ENCODE measurements at regions not wholly inside any gene's neighbourhood (a gene's known extent, or its start where the extent isn't known, plus 50 kb on each side); places are given as distances from the start of the nearest gene placed in this dataset.

DNA sequence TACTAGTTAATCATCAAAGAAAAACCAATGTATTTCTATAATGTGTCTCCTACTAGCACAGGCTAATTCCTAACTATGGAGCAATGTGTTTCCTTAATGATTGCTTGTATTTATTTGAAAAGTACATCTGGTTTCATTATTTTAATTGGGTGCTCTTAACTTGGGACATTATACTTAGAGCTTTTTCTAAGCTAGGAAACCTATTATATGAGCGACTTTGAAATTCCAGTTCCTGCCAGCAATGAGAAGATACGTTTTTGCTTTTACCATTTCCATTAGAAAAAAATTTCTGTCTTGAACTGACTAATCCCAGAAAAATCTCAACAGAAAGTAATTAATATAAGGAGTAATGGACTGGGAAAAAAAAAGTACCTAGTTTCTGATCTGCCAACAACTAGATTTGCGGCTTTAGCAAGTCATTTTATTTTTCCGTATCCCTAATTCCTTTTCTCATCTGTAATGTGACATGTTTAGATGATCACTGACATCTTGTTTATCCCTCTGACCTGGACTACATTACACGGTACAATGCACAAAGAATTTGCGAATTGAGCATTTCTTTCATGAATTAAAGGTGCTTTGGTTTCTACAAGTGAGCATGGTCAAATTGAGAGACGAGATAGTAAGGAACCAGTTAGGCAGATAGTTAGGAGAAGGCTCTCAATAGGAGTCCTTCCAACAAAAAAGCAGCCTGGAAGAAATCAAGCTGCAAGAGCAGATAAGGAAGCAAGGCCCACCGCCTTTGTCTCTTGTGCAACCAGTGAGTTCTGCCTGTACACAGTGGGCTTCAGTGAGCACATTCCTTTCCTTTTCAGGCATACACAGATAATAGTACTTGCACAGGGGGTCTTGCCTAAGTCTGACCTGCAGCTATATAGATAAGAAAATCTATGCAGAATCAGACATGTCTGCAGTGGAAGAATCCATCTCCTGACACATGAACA lies 1765.0 kb upstream of the FLRT2 start:
- DNase-seq: no peak

DNA sequence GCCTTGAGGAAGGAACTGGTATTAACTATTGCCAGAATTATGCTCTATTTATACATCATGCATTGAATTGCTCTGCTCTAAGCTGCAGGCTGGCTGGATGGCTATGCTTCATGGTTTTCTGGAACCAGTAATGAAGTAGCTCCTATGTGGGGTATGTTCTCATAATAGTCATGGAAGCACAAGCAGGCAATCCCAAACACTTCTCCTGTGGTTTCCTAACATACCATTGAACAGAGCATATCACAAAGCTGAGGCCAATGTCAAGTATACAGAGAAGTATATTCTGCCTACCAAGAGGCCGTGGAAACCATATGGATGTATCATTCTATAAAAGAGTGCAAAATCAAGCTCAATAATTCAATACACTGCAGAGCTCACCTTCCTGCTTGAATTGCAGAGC lies 1752.4 kb upstream of the FLRT2 start:
- no peak for DNase-seq

DNA sequence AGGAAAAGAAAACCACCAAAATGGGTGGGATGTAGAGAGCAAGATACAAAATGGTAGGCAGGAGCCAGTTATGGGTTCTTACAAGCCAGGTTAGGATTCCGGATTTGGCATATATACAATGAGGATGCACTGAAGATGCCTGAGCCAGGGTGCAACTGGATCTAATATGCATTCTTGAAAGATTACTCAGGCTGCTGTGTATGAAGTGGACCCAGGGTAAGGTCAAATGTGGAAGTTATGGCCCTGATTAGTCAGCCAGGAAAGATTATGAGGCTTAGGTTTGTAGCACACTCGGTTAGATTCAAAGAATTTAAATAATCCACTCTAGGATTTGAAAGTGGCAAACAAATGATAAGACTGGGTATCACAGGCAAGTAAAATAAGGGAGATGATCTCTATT lies 1750.7 kb upstream of the FLRT2 start:
- DNase-seq: no peak

DNA sequence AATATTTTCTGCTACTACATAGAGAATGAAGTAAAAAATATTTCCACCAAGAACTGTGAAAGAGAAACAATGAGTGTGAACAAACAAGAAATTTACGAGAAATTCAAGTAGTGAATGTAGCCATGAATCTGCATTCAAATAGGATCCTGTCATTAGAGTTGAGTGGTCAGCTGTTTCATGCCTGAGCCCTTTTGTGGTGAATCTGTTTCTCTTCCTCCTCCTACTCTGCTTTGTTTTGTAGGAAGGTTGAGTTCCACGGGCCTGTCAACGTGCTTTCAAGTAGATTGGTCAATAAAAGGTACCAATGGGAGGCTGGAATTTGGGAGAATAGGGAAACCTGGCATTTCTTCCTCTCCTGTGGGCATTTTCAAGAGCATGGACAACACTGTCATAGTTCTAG lies 1749.6 kb upstream of the FLRT2 start:
- DNase-seq: no peak

DNA sequence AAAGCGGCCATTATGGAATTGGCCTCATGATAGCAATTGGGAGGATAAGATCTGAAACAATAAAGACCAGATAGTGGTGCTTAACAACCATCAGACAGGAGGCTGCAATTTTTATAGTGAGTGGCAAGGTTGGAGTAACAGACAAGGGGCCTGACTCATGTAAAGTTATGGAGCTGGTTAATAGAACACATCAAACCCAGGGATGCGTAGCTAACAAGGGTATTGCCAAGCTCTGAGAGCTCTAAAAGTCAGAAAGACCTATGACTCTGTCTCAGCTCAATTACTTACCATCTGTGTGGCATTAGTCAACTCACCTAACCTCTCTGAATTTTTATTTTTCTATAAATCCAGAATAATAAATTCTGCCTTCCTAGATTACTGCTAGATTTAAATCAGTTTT lies 1731.5 kb upstream of the FLRT2 start:
- no peak for DNase-seq

DNA sequence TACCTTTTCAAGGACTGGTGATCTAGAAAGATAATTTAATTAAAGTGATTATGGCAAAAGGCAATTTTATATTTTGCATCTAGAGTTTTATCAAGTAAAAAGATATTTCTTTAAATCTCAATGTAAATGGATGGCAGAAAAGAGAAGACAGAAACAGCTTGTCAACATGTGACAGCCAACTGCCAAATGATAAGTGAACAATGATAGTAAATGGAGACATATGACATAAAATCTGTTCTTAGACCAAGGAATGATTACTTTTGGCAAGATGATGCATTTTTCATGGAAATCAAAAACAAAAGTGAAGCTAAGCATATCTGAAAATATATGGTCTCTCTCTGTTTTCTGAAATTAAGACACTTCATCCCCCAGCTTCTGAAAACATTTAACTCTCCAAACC lies 1730.7 kb upstream of the FLRT2 start:
- no peak for DNase-seq

DNA sequence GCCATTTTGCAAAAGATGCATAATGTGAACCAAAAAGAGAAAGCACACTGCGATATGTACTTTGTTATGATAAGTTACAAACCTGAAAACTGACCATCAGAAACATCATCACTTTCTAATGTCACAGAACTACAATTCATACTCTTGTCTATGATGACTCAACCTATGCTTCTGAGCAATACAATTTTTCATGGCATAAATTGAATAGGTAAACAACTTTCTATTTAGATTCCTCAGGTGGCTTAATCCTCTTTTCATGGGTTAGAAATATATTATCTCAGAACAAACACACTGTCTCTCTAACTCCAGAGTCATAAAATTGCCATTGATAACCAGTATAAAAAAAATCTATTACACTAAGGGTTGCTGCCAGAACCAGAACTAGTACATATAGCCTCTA lies 1715.0 kb upstream of the FLRT2 start:
- no peak for DNase-seq

DNA sequence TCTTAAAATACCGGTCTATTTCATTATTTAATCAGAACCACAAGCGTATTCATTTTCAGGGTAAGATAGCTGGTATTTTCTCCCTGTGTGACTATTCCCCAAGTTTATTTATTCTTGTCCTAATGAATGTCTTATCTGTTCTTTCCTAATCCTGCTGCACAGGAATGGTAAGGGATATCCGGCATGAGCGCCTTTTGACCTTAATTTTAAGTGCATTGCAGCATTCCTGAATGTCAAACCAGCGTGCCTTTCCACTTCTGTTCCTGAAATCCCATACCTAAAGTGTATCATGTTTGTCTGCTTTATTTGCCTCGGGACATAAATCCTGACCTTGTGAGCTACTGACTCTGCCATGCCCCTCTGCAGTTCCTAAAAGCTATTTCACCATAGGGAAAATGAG lies 1713.2 kb upstream of the FLRT2 start:
- no peak for DNase-seq

DNA sequence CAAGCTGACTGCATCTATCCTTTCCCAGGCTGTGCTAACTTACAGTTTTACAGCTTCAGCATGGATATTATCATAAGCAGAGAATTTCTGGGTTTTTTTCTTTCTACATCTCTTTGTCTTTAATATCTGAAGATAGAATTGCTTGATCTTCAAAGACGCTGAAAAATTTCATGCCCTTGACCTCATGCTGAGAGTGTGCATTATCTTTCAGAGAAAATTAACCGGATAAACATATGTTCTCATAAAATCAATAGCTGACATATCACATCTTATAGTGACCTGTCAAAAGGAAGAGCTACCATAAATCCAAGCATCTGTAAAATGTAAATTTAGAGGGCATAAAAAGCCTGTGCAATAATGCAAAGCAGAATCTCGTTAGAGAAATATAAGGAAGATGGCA lies 1704.1 kb upstream of the FLRT2 start:
- no peak for DNase-seq

DNA sequence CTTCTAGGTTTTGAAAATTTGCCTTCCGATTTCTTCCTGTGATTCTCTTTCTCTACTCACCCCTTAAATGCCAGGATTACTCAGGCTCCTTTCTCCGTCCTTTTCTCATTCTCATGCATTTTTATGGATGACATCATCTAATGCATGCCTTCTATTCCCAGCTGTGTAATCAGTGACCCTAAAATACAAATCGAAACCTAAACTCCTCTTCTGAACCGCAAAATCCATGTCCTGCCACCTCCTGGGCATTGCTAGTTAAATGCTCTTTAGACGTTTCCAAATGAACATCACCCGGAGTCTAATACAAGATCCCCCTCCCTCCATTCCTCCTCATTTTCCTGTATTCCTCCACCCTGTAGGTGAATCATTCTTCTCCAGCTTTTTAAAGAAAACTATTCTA lies 1703.1 kb upstream of the FLRT2 start:
- DNase-seq: no peak

DNA sequence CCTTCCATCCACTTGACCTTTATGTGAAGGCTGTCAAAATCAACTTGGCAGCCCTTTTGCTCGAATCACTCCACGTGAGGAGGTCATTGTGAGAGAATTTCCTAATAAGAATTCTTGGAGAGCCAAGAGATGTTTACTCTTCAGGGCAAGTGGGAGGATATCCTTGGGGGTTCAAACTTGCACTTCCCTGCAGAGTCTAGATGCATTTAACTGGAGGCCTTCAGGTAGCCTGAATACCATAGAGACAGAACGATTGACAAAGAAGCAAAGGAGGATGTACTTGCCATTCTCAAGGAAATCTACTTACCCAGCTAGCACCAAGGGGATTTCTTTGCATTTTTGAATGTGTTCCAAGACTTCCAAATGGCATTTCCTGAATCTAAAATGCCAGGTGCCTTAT lies 1702.6 kb upstream of the FLRT2 start:
- DNase-seq: no peak

DNA sequence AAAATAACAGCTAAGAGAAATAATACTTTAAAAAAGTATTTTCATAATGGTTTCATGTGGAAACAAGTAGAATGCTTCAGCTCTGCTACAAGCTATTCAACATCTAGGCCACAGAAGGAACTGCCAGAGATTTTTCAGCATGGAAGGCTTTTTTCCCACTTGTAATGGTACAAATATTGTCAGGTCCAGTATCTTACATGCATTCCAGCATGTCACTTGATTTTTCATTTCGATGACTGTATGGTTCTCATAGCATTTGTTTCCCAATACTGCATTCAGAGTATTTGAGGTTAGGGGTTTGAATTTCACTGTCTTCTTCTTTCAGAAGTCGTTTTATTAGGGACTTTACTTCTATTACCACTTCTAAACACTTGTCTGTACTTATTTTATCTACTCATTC lies 1701.5 kb upstream of the FLRT2 start:
- no peak for DNase-seq

DNA sequence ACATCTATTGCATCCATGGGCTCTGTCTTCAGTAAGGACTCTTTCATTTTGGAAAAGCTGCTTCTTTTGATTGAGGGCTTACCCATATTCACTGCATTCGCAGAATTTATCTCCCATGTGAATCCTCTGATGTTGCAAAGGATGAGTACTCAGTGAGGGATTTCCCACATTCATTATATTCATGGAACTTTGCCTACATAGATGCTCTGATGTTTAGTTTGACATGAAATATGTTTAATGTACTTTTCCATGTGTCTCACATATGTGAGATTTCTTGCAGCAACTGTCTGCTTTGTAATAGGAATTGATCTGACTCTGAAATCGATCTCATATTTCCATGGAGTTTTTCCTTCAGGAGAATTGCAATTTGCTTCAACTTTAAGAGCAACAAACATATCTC lies 1699.6 kb upstream of the FLRT2 start:
- DNase-seq: no peak

DNA sequence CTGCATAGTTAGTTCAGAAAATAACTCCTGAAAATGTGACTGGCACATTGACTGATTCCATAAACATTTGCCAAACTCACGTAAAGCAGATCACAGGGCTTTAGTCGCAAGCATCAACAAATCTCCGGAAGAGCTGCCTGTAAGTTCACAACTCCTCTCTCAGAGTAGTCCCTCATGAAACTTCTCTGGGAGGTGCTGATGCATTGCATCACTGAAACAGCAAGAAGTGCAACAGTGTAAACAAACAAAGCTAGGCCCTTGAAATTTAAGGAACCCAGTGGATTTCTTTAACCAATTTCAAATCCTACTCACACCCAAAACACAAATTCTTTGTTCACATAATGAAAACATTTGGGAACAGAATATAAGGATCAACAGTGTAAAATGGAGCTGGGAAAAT lies 1691.7 kb upstream of the FLRT2 start:
- no peak for DNase-seq

DNA sequence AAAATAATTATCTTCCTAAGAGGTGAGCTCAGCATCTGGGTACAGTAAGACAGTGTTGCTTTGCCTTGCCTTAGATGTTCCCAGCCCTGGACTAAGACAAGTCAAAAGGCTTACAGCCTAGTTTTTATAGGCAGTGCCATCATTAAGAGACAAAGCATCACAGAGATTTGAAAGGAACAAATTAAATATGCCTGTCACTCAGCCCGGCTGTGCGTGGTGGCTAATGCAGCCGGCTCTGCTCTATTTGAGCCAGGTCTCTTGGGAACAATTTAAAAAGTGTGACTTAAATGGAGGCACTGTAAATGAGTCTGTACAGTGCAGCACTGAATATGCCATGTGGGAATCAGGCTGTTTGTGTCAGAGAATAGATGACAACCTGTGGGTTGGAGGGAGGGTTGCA lies 1687.4 kb upstream of the FLRT2 start:
- no peak for DNase-seq

DNA sequence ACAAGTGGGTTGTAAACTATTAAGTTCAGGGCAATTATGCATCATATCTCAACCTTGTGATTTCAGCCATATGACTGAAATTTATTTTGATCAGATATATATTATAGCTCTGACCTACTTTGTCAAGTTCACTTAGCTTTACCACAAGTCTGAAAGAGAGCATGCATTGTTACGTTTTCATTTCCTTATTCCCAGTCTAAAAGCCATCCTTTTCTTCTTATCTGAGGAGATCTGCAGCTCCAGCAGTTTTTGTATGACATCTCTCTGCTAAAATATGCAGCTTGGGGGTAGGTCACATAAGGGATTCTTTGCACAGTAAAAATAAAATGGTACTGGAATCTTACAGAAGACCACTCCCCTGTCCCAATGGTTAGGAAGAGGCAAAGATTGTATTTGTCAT lies 1682.8 kb upstream of the FLRT2 start:
- DNase-seq: no peak

DNA sequence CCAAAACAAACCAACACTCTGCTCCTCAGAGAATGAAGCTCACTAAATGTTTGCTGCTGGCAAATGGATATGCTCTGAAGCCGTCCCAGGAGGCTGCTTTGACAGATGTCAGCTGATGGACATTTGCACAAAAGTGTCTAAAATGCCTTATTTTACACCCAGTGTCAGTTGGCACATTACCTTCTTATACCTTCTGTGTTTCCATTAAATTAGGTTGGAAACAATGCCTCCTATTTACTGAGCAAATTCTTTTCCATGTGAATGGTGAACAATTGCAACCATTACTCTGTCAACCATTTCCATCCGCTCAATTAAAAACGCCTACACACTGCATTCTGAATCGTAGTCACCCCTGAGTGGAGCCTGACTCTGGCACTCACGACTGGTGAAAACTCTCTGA lies 1679.9 kb upstream of the FLRT2 start:
- no peak for DNase-seq

DNA sequence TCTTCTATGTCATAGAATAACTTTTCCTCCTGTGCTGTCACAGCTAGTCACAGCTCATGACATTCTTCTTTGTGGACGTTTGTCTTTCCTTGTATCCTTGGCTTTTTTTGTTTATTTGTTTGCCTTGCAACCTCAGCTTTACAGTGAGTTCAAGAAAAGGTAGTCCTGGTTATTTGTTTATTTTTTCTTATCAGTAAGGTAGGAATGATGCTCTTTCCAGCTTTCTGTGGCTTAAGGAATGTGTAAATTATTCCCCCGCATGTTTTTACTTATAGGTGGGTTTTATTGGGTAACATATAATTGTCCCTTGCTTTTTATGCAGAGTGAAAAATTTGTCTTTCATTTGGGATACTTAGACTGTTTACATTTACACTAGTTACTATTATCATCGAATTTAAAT lies 1673.6 kb upstream of the FLRT2 start:
- no peak for DNase-seq

DNA sequence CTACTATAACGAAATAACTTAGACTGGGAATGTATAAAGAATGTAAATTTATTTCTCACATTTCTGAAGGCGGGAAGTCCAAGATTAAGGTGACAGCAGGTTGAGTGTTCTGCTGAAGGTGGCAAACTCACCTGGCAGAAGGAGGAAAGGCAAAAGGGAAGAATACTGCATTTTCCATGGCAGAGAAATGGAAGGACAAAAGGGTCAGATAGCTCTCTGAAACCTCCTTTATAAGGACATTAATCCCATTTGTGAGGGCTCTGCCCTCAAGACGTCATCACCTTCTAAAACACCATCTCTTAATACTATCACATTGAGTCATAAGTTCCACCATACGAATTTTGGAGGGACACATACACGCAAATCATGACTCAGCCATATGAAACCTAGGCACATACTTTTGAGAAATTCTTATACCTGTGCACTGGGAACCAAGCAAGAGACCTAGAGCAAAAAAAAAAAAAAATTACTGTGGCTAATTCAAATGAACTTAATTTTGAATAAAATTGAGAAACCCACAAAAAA lies 1669.3 kb upstream of the FLRT2 start:
- DNase-seq: no peak

DNA sequence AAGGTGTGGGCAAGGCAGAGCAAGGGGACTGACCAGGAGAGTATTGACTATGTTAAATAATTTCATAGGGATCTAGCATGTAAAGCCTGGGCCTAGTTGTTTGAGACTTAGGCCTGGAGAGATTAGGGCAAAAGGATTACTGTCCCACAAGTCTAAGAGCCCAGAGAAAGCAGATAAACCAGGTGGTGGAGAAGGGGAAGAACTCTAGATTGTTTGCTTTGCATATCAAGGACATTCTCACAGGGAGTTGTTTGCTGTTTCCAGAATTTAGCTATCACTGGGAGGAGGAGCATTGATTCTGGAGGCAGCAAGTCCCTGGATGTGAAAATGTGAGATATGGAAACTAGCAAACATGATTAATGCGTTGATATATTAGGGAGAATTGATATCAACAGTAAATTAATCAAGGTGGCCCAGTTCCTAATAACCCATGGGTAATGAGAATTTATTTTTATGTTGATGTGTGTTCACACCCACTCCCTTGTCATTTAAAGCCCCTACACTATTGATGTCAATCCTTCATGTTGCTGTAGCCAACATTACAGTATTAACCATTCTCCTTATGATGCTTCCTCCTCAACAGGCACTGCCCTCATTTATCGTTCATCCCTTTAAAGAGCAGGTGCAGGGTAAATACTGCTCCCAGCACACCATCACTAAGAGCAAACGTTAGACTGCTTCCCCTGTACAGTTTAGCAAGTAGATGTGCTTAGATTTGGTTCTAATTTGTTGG lies 1666.7 kb upstream of the FLRT2 start:
- DNase-seq: no peak

DNA sequence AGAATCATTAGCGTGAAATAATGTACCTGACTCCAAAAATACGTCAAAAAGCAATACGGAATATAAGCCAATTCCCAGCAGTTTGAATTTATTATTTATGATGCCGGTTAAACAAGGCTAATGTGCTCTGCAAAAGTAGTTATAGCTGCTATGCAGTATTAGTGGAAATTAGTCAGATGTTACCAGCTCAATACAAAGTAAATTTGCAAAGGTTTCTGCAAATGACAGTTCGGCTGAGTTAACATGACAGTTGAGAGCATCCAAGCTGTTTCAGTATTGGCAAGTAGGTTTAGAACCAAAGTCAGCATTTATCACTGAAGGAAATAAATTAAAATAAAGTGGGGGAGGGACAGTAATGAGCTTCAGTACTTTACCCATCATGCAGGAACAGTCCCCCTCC lies 1665.8 kb upstream of the FLRT2 start:
- no peak for DNase-seq

DNA sequence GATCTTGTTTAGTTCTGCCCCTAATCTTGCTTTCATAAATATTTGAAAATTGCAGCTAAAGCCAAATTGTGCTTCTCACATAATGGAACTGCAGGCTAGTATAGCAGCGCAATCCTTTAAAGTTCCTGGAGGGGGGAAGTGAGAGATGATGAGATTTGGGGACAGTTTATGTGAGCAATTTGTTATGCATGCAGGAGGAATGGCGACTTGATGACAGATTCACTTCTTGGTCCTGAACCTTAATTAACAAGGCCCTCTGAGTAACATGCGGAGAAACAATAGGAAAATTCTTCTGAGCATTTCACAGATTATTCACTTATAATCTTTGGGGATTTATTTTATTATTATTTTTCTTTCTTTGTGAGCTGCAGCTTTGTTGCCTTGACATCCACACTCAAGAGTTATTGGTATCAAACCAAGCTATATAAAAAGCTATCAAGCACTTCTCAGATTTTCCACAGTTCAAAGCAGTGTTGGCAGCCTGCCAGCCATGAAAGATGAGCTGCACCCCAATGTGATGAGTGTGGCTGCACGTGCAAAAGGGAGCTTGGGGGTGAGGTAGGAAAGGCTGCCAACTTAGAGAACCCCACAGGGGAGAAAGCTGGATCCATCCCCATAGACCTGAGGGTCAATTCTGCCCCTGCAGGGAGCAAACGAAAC lies 1662.2 kb upstream of the FLRT2 start:
- peak; percentile 48 for DNase-seq

DNA sequence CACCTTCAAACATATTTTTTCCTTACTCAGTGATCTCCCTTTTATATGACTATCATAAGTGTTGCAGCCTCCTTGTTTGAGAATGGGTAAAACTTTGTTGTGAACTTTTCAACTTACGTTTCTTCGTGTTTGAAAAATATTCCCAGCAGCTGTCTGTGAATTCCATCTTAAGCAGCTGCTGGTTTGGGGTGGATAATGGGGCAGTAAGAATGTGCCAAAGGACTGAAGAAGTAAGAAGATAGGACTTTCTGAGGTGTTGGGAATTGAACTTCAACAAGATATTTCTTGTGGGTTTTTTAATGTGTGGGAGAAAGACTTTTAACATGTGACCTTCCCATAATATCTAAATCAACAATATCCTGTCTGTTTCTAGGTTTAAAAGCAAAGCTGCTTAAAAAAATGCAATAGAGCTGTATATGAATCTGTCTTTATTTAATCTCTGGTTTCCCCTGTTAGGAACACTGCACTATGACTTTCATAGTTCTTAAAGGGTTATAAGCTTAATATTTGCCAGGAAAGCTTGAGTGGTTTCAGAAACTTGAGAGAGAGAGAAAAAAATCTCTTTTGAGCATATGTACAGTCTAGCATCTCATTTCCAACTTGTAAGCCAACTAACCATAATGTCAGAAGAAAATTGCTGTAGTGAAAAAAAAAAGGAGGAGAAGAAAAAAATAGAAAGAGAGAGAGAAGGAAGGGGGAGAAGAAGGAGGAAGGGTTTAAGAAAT lies 1659.2 kb upstream of the FLRT2 start:
- no peak for DNase-seq

Measured in right forelimb (tissue), 1 donor.